A549 (cell line): ENCODE measurements at regions not wholly inside any gene's neighbourhood (a gene's known extent, or its start where the extent isn't known, plus 50 kb on each side); places are given as distances from the start of the nearest gene placed in this dataset.

Source experiments
- ATAC-seq, 2 experiments: fragments of 200-7000 bp in 1 of 2; fragments of >200 bp in 1 of 2; cut with Nextera tagmentation in 1 of 2; cut with Tn5 transposase in 1 of 2; 3 replicates each; pipeline versions ENCODE4 v1.8.0 to v1.9.1; 2018 to 2020; ENCODE audit warnings: mild to moderate bottlenecking in 1 of 2, moderate library complexity in 1 of 2
- CTCF ChIA-PET: fragments of 300-600 bp; sonication (Branson Sonifier 250); formaldehyde crosslinking; extraction: SDS; loops from one replicate; lab custom pipeline; 2021; ENCODE audit warnings: antibody characterized with exemption, inconsistent platforms; lab: Yijun Ruan, JAX
- POLR2A ChIA-PET: fragments of 350-600 bp; formaldehyde crosslinking; extraction: SDS; loops from one replicate; lab custom pipeline; 2021; ENCODE audit warnings: antibody characterized with exemption, inconsistent platforms; lab: Yijun Ruan, JAX
- DNase-seq, 2 experiments: peaks; one replicate each; pipeline versions ENCODE4 v3.0.0 to v3.0.0-alpha.2; 2011 to 2016; ENCODE audit warnings: low read depth in 1 of 2, low spot score in 1 of 2
- FAIRE-seq: peaks from 2 replicates; lab custom pipeline; 2011; peaks lifted over from hg19 to GRCh38; lab: Jason Lieb, UNC
- H3K27ac ChIP-seq, 2 experiments: fragments of >200 bp; sonication (Bioruptor Twin); formaldehyde crosslinking; 3 replicates each; pipeline ENCODE4 v1.5.1; 2016 to 2017
- H3K4me1 ChIP-seq: fragments of >200 bp; sonication (Bioruptor Twin); formaldehyde crosslinking; 3 replicates; pipeline ENCODE4 v1.6.1; 2016
- H3K4me2 ChIP-seq: fragments of >200 bp; sonication (Bioruptor Twin); formaldehyde crosslinking; 3 replicates; pipeline ENCODE4 v1.6.1; 2016
- H3K4me3 ChIP-seq: fragments of >200 bp; sonication (Bioruptor Twin); formaldehyde crosslinking; 3 replicates; pipeline ENCODE4 v1.5.1; 2016
- H3K9me3 ChIP-seq: fragments of >200 bp; sonication (Bioruptor Twin); formaldehyde crosslinking; 3 replicates; pipeline ENCODE4 v1.6.1; 2016
- BHLHE40 ChIP-seq: IDR thresholded peaks from 2 replicates; pipeline ENCODE4 v1.6.1; 2012; ENCODE audit warnings: low read depth, low read length, inconsistent platforms
- CBX2 ChIP-seq: fragments of 200-600 bp; sonication (generic); IDR thresholded peaks from 2 replicates; pipeline ENCODE4 v1.6.1; 2016; ENCODE audit warnings: low read depth, mild to moderate bottlenecking, borderline replicate concordance
- CBX8 ChIP-seq: fragments of 200-600 bp; sonication (generic); IDR thresholded peaks from 2 replicates; pipeline ENCODE4 v1.6.1; 2016
- CHD4 ChIP-seq: fragments of 200-600 bp; sonication (generic); IDR thresholded peaks from 2 replicates; pipeline ENCODE4 v1.6.1; 2016; ENCODE audit warnings: antibody characterized with exemption, mild to moderate bottlenecking, borderline replicate concordance
- CTCF ChIP-seq: fragments of >200 bp; sonication (Bioruptor Twin); formaldehyde crosslinking; IDR thresholded peaks from 3 replicates; pipeline ENCODE4 v1.5.1; 2016
- EHF ChIP-seq: fragments of 250-450 bp; sonication (Bioruptor Pico); IDR thresholded peaks from 2 replicates; pipeline ENCODE4 v1.5.0; 2020; ENCODE audit warnings: mild to moderate bottlenecking
- EP300 ChIP-seq, 2 experiments: fragments of >200 bp; sonication (Bioruptor Twin); formaldehyde crosslinking; IDR thresholded peaks; 2 replicates in 1 of 2; 3 replicates in 1 of 2; pipeline ENCODE4 v1.6.1; 2016 to 2017
- ESRRA ChIP-seq: fragments of 150-350 bp; IDR thresholded peaks from 2 replicates; pipeline ENCODE4 v1.6.1; 2014; ENCODE audit warnings: mild to moderate bottlenecking, low read length, borderline replicate concordance
- FOSL2 ChIP-seq, 2 experiments: fragments of 450-650 bp in 1 of 2; fragments of >200 bp in 1 of 2; sonication (Bioruptor Twin) in 1 of 2; formaldehyde crosslinking; IDR thresholded peaks; 2 replicates each; pipeline versions ENCODE4 v1.5.0 to v1.6.1; 2016 to 2020; ENCODE audit warnings: mild to moderate bottlenecking in 1 of 2, moderate library complexity in 1 of 2
- FOXS1 ChIP-seq: fragments of 250-450 bp; sonication (Bioruptor Pico); IDR thresholded peaks from 2 replicates; pipeline ENCODE4 v1.5.0; 2020; ENCODE audit warnings: mild to moderate bottlenecking, moderate library complexity
- HDAC2 ChIP-seq: fragments of 200-600 bp; sonication (generic); IDR thresholded peaks from 2 replicates; pipeline ENCODE4 v1.6.1; 2016
- HOXB13 ChIP-seq: fragments of 250-450 bp; sonication (Bioruptor Pico); IDR thresholded peaks from 2 replicates; pipeline ENCODE4 v1.5.0; 2020; ENCODE audit warnings: low read depth, mild to moderate bottlenecking, moderate library complexity
- JUN ChIP-seq, 2 experiments: fragments of >200 bp; sonication (Bioruptor Twin); formaldehyde crosslinking; IDR thresholded peaks; 2 replicates in 1 of 2; 3 replicates in 1 of 2; pipeline ENCODE4 v1.6.1; 2016 to 2017
- MAFK ChIP-seq: fragments of 450-650 bp; IDR thresholded peaks from 2 replicates; pipeline ENCODE4 v1.6.1; 2014; ENCODE audit not compliant: partially characterized antibody
- POLR2AphosphoS2 ChIP-seq: conservative IDR thresholded peaks from 2 replicates; pipeline ENCODE4 v1.6.1; 2012; ENCODE audit warnings: low read length, improper control_type of control experiment, inconsistent platforms
- RARB ChIP-seq: fragments of 250-450 bp; sonication (Bioruptor Pico); IDR thresholded peaks from 2 replicates; pipeline ENCODE4 v1.8.0; 2021; ENCODE audit warnings: mild to moderate bottlenecking, moderate library complexity
- REST ChIP-seq: fragments of 200-600 bp; sonication (generic); IDR thresholded peaks from 2 replicates; pipeline ENCODE4 v1.6.1; 2016; ENCODE audit warnings: antibody characterized with exemption, mild to moderate bottlenecking, moderate library complexity
- SMC3 ChIP-seq: fragments of >200 bp; sonication (Bioruptor Twin); formaldehyde crosslinking; IDR thresholded peaks from 3 replicates; pipeline ENCODE4 v1.6.1; 2018; ENCODE audit warnings: inconsistent platforms
- SREBF2 ChIP-seq: fragments of 450-650 bp; IDR thresholded peaks from 2 replicates; pipeline ENCODE4 v1.6.1; 2014; ENCODE audit warnings: mild to moderate bottlenecking, moderate library complexity
- ZSCAN20 ChIP-seq: fragments of 250-450 bp; sonication (Bioruptor Pico); IDR thresholded peaks from 2 replicates; pipeline ENCODE4 v1.8.0; 2022; ENCODE audit warnings: mild to moderate bottlenecking, moderate library complexity
- WGBS: methylation state at CpG from one replicate; pipeline ENCODE4 v1.1.6; 2017; ENCODE audit errors: missing lambda C conversion rate; 5-methylcytosine and 5-hydroxymethylcytosine counted together
- TF ChIP-seq, protein P1 (sequence below): fragments of 450-650 bp; IDR thresholded peaks from 2 replicates; pipeline ENCODE4 v1.6.1; 2014; ENCODE audit warnings: antibody characterized with exemption
- TF ChIP-seq, protein P2 (sequence below): IDR thresholded peaks from 2 replicates; pipeline ENCODE4 v1.6.1; 2012; ENCODE audit warnings: low read depth, borderline replicate concordance

GRCh38 chr1:82880506-82880905 is 1079.8 kb downstream of the ADGRL2 start:
- Histone ChIP-seq H3K4me1 (no peaks in the 10 kb centered on the region), H3K4me3 (no peak overlapping the region), H3K27ac (no peak overlapping the region), H3K9me3 (no peaks in the 10 kb centered on the region), H3K4me2 (no peak overlapping the region)
- DNase-seq (no peak), FAIRE-seq (no peak), ATAC-seq (no peak)
- ChIA-PET CTCF (no interaction called here), POLR2A (no interaction called here)
- WGBS, result 5% methylated on average over 3 of the region's 3 CpGs
- TF ChIP-seq FOSL2 (IDR thresholded peaks at IDR 0.05), result no peak
- no peak for TF ChIP-seq FOSL2 (CRISPR knock-in tag; IDR thresholded peaks at IDR 0.05)
- TF ChIP-seq, protein P1, sequence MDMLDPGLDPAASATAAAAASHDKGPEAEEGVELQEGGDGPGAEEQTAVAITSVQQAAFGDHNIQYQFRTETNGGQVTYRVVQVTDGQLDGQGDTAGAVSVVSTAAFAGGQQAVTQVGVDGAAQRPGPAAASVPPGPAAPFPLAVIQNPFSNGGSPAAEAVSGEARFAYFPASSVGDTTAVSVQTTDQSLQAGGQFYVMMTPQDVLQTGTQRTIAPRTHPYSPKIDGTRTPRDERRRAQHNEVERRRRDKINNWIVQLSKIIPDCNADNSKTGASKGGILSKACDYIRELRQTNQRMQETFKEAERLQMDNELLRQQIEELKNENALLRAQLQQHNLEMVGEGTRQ, result no peak
- no peak for TF ChIP-seq FOXS1
- no peak for TF ChIP-seq REST
- TF ChIP-seq HDAC2, result no peak
- TF ChIP-seq EHF (CRISPR knock-in tag), result no peak
- no peak for TF ChIP-seq CBX8
- no peak for TF ChIP-seq BHLHE40
- no peak for TF ChIP-seq SMC3
- no peak for TF ChIP-seq MAFK
- TF ChIP-seq CBX2, result no peak

DNA sequence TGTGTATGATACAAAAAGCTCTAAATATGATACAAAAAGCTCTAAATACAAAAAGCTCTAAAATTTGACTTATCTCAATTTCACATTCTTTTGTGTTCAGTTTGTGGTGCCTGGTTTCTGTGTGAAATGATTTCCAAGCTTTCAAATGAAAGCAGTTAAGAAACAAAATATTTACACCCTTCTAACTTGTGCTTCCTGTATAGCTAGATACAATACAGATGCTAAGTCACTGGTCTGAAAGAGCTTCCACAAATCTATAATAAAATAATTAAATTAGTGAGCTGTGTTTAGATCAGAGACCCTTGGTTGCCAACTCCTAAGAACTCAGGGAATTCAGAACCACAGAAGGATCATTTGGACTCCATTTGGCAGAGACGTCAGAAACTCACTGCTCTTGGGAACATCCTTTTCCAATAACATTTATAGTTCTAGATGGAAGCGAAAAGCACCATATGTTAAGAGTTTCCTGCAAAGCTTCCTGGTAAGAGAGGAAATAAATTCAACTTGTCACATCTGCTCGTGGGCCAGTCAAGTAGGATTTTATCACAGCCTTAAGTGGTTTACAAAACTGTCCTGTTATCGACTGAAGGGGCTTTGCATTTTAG is 1079.1 kb downstream of the ADGRL2 start:
- CTCF ChIA-PET, result no interaction called here
- no peak overlapping the region for H3K4me3 ChIP-seq
- POLR2A ChIA-PET, result no interaction called here

More for the DNA sequence above, 1079.1 kb downstream of the ADGRL2 start:
- H3K27ac ChIP-seq, result no peak overlapping the region
- no peaks in the 10 kb centered on the region for H3K9me3 ChIP-seq
- FAIRE-seq (no peak), DNase-seq (no peak), ATAC-seq (no peak)
- TF ChIP-seq SREBF2, result no peak
- TF ChIP-seq EHF (CRISPR knock-in tag), result no peak
- TF ChIP-seq JUN (IDR thresholded peaks at IDR 0.05), result no peak
- TF ChIP-seq RARB (CRISPR knock-in tag), result no peak
- no peak for TF ChIP-seq HDAC2
- no peak for TF ChIP-seq CHD4
- TF ChIP-seq ZSCAN20, result no peak
- no peak for TF ChIP-seq POLR2AphosphoS2
- TF ChIP-seq HOXB13, result no peak
- TF ChIP-seq CTCF, result no peak
- no peak for TF ChIP-seq ESRRA
- TF ChIP-seq, protein P2, sequence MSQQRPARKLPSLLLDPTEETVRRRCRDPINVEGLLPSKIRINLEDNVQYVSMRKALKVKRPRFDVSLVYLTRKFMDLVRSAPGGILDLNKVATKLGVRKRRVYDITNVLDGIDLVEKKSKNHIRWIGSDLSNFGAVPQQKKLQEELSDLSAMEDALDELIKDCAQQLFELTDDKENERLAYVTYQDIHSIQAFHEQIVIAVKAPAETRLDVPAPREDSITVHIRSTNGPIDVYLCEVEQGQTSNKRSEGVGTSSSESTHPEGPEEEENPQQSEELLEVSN, result no peak
- TF ChIP-seq MAFK, result no peak
- TF ChIP-seq EP300 (IDR thresholded peaks at IDR 0.05), result no peak
- H3K4me1 ChIP-seq, result no peaks in the 10 kb centered on the region
- H3K4me2 ChIP-seq, result no peak overlapping the region
- 9% methylated on average over 4 of the region's 4 CpGs for WGBS
